OCI-LY7 (cell line): ENCODE measurements at regions not wholly inside any gene's neighbourhood (a gene's known extent, or its start where the extent isn't known, plus 50 kb on each side); places are given as distances from the start of the nearest gene placed in this dataset.

Experiments
- BruUV-seq: library from RNA; stranded (reverse); fragments of 400-500 nt; replicated peaks from 2 replicates; lab custom pipeline; 2021; lab: Mats Ljungman, UMichigan
- CTCF ChIA-PET: fragments of 300-600 bp; sonication (Branson Sonifier 250); formaldehyde crosslinking; loops from one replicate; lab custom pipeline; 2022; ENCODE audit warnings: antibody characterized with exemption; ENCODE audit not compliant: unreplicated experiment; lab: Charles Lee
- POLR2A ChIA-PET: fragments of 300-600 bp; sonication (Branson Sonifier 250); formaldehyde crosslinking; loops from one replicate; lab custom pipeline; 2022; ENCODE audit warnings: antibody characterized with exemption; lab: Charles Lee
- DNase-seq: peaks from one replicate; pipeline ENCODE4 v3.0.0-alpha.2; 2015; ENCODE audit warnings: low spot score
- H2AFZ ChIP-seq: fragments of 200-600 bp; sonication (generic), shearing (Covaris generic); 2 replicates; pipeline ENCODE4 v1.6.1; 2014; ENCODE audit warnings: mild to moderate bottlenecking, antibody characterized with exemption, low read length, moderate library complexity
- H3K27ac ChIP-seq: fragments of 200-600 bp; sonication (generic); 2 replicates; pipeline ENCODE4 v1.5.1; 2014; ENCODE audit warnings: mixed run types, low read depth, mild to moderate bottlenecking, moderate library complexity, low read length, inconsistent platforms; ENCODE audit not compliant: poor library complexity, severe bottlenecking
- H3K36me3 ChIP-seq: fragments of 200-600 bp; sonication (generic); 2 replicates; pipeline ENCODE4 v1.6.1; 2014; ENCODE audit warnings: mild to moderate bottlenecking, antibody characterized with exemption, low read length, moderate library complexity, mixed read lengths; ENCODE audit not compliant: insufficient read depth
- H3K4me1 ChIP-seq: fragments of 200-600 bp; sonication (generic); 2 replicates; pipeline ENCODE4 v1.5.1; 2014; ENCODE audit warnings: mild to moderate bottlenecking, low read length; ENCODE audit not compliant: insufficient read depth, poor library complexity, severe bottlenecking
- H3K4me2 ChIP-seq: fragments of 200-600 bp; sonication (generic); 2 replicates; pipeline ENCODE4 v1.6.1; 2014; ENCODE audit warnings: mild to moderate bottlenecking, low read length
- H3K4me3 ChIP-seq: fragments of 200-600 bp; sonication (generic); 2 replicates; pipeline ENCODE4 v1.5.1; 2014; ENCODE audit warnings: mild to moderate bottlenecking, low read depth, low read length; ENCODE audit not compliant: poor library complexity, severe bottlenecking
- H3K79me2 ChIP-seq: fragments of 200-600 bp; sonication (generic); 2 replicates; pipeline ENCODE4 v1.6.1; 2016; ENCODE audit warnings: low read depth, mild to moderate bottlenecking, low read length, moderate library complexity, mixed read lengths; ENCODE audit not compliant: insufficient read depth
- H3K9me2 ChIP-seq: fragments of 200-600 bp; sonication (generic); 2 replicates; pipeline ENCODE4 v1.6.1; 2016; ENCODE audit warnings: mild to moderate bottlenecking, low read length, mixed read lengths; ENCODE audit not compliant: insufficient read depth
- H3K9me3 ChIP-seq: fragments of 200-600 bp; sonication (generic); 2 replicates; pipeline ENCODE4 v1.6.1; 2014; ENCODE audit warnings: mild to moderate bottlenecking, mixed run types, low read length, mixed read lengths
- H4K20me1 ChIP-seq: fragments of 200-600 bp; sonication (generic); 2 replicates; pipeline ENCODE4 v1.6.1; 2014; ENCODE audit warnings: mild to moderate bottlenecking, antibody characterized with exemption, low read length, moderate library complexity, mixed read lengths; ENCODE audit not compliant: insufficient read depth
- EZH2phosphoT487 ChIP-seq: fragments of 200-600 bp; sonication (generic); IDR thresholded peaks from 2 replicates; pipeline ENCODE4 v1.6.1; 2018; ENCODE audit warnings: low read depth, borderline replicate concordance, mild to moderate bottlenecking, mixed run types, antibody characterized with exemption, low read length, moderate library complexity, mixed read lengths
- intact Hi-C: fragments of 100-400 bp; cut with micrococcal nuclease; formaldehyde crosslinking; loops from one replicate; pipeline ENCODE4 v1.10.0; 2022; ENCODE audit not compliant: unreplicated experiment
- TF ChIP-seq, protein P1 (sequence below): fragments of 200-600 bp; sonication (generic); conservative IDR thresholded peaks from 2 replicates; pipeline ENCODE4 v1.5.1; 2014; ENCODE audit warnings: mild to moderate bottlenecking, antibody characterized with exemption, low read length, moderate library complexity, mixed read lengths

DNA sequence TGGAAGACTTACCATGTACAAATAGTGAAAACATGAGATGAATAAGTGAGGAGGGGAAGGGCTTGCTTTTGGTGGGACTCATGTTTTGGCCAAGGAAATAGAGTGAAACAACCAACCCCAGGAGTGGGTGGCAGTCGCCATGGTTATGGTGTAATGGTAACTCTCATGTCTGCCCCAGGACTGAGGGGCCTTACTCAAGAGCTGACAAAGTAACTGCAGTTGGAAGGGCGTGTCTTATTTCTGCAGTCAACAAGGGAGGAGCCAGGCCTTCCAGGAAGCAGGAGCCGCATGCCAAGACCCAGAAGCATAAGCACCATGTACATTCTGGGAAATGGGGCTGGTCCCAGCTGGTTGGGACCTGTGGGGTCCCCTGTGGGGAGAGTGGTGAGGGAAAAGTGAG is 108.5 kb downstream of the UNC5CL start:
- intact Hi-C loops = no loop called here
- no peaks in the 10 kb centered on the region for H3K36me3 ChIP-seq
- no peaks in the 10 kb centered on the region for H3K9me3 ChIP-seq
- H3K79me2 ChIP-seq = no peaks in the 10 kb centered on the region
- H3K9me2 ChIP-seq = no peaks in the 10 kb centered on the region
- no TSS peak for BruUV-seq
- H2AFZ ChIP-seq = no peak overlapping the region
- no peak for TF ChIP-seq EZH2phosphoT487
- TF ChIP-seq, protein P1, sequence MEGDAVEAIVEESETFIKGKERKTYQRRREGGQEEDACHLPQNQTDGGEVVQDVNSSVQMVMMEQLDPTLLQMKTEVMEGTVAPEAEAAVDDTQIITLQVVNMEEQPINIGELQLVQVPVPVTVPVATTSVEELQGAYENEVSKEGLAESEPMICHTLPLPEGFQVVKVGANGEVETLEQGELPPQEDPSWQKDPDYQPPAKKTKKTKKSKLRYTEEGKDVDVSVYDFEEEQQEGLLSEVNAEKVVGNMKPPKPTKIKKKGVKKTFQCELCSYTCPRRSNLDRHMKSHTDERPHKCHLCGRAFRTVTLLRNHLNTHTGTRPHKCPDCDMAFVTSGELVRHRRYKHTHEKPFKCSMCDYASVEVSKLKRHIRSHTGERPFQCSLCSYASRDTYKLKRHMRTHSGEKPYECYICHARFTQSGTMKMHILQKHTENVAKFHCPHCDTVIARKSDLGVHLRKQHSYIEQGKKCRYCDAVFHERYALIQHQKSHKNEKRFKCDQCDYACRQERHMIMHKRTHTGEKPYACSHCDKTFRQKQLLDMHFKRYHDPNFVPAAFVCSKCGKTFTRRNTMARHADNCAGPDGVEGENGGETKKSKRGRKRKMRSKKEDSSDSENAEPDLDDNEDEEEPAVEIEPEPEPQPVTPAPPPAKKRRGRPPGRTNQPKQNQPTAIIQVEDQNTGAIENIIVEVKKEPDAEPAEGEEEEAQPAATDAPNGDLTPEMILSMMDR = no peak
- no peaks in the 10 kb centered on the region for H4K20me1 ChIP-seq
- ChIA-PET POLR2A (no interaction called here), CTCF (no interaction called here)
- H3K27ac ChIP-seq = no peak overlapping the region
- H3K4me2 ChIP-seq = no peak overlapping the region
- no peak for DNase-seq
- no peaks in the 10 kb centered on the region for H3K4me1 ChIP-seq
- H3K4me3 ChIP-seq = no peak overlapping the region

DNA sequence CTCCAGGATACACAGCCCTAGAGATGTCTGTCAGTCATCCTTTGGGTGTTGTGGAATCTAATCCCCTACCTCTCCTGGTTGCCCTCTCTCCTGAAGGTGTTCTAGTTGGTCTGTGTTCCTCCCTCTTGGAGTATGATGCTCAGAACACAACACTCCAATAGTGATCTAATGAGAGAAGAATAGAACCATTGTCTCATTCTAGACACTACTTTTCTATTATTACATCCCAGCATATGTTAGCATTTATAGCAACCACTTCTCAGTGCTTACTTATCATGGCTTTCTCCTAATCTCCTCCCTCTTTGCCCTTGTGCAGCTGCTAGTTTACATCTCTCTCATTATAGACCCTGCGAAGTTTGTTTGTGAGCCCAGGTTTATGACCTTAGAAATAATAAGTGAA is 109.0 kb downstream of the UNC5CL start:
- H3K9me3 ChIP-seq = no peaks in the 10 kb centered on the region
- H3K4me2 ChIP-seq = no peak overlapping the region
- H3K79me2 ChIP-seq = no peaks in the 10 kb centered on the region
- no peak overlapping the region for H3K4me3 ChIP-seq
- no peaks in the 10 kb centered on the region for H3K9me2 ChIP-seq
- TF ChIP-seq EZH2phosphoT487 = no peak
- TF ChIP-seq, protein P1 = no peak
- intact Hi-C loops = no loop called here
- no peak overlapping the region for H3K27ac ChIP-seq
- POLR2A ChIA-PET = no interaction called here
- no peaks in the 10 kb centered on the region for H3K36me3 ChIP-seq
- CTCF ChIA-PET = no interaction called here
- no TSS peak for BruUV-seq
- no peaks in the 10 kb centered on the region for H4K20me1 ChIP-seq
- no peaks in the 10 kb centered on the region for H3K4me1 ChIP-seq
- no peak overlapping the region for H2AFZ ChIP-seq
- no peak for DNase-seq

DNA sequence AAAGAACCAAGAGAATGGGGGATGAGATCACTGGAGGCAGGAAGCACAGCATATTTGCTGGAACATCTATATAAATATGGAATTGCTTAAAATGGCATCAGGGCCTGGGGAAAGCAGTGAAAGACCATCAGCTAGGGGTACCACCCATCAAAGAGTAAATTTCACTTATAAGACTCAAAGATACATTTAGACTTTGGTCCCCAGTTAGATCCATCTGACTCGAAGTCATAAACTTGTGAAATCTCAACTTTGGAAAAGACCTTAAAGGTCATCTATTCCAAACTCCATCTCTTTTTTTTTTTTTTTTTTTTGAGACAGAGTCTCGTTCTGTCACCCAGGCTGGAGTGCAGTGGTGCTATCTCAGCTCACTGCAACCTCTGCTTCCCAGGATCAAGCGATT is 109.8 kb downstream of the UNC5CL start:
- intact Hi-C loops = no loop called here
- ChIA-PET POLR2A (no interaction called here), CTCF (no interaction called here)
- Histone ChIP-seq H3K79me2 (no peaks in the 10 kb centered on the region), H3K36me3 (no peaks in the 10 kb centered on the region), H3K4me3 (no peak overlapping the region), H3K4me2 (no peak overlapping the region), H3K9me3 (no peaks in the 10 kb centered on the region), H4K20me1 (no peaks in the 10 kb centered on the region), H3K9me2 (no peaks in the 10 kb centered on the region), H3K27ac (no peak overlapping the region), H2AFZ (no peak overlapping the region), H3K4me1 (no peaks in the 10 kb centered on the region)
- TF ChIP-seq, protein P1 = no peak
- no peak for TF ChIP-seq EZH2phosphoT487
- no TSS peak for BruUV-seq
- DNase-seq = no peak
